ENCODE measurements at regions not wholly inside any gene's neighbourhood (a gene's known extent, or its start where the extent isn't known, plus 50 kb on each side); places are given as distances from the start of the nearest gene placed in this dataset.

DNA sequence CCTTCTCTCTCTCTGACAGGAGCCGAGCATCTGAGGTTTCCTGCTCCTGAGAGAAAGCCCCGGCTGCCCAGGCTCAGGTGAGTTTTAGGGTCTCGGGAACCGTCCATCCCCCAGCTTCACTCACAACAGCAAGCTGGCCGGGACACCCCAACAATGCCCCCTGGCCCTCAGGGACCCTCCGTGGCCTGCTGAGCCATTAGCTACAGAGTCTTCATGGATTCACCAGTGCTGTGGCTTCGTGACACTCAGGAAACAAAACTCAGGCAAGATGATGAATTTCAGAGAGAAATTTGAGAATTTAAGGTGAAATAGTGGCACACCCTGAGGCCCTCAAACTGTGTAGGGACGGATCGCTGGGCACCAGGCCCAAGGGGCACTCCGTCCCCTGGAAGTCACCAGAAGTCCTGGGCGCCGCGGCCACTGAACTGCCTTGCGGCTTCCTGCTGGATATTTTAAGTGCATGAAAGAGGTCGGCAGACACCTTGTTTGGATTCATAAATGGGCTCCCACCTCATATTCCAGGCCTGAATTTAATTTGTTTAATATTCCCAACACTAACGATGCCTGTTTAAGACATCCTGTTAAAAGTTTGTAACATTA is 368.3 kb upstream of the SALL3 start:
- TF ChIP-seq POLR2AphosphoS5 (IDR thresholded peaks at IDR 0.05; ENCODE audit: low read depth, low read length) (no peak), POLR2A (IDR thresholded peaks at IDR 0.05; ENCODE audit: low read depth, low read length) (no peak)

Measured in GM12892 (cell line).